H1 (cell line): ENCODE measurements at regions not wholly inside any gene's neighbourhood (a gene's known extent, or its start where the extent isn't known, plus 50 kb on each side); places are given as distances from the start of the nearest gene placed in this dataset.

Source experiments
- CTCF ChIA-PET: fragments of 300-600 bp; sonication (Branson Sonifier 250); formaldehyde crosslinking; loops from one replicate; lab custom pipeline; 2021; ENCODE audit not compliant: partially characterized antibody; lab: Charles Lee
- POLR2A ChIA-PET: fragments of 300-600 bp; sonication (Branson Sonifier 250); formaldehyde crosslinking; loops from one replicate; lab custom pipeline; 2021; ENCODE audit warnings: inconsistent platforms; ENCODE audit not compliant: partially characterized antibody; lab: Charles Lee
- DNase-seq, 2 experiments: peaks; one replicate each; pipeline versions ENCODE4 v3.0.0 to v3.0.0-alpha.2; 2010 to 2022; ENCODE audit warnings: low spot score in 2 of 2, low read depth in 1 of 2, mixed read lengths in 1 of 2
- FAIRE-seq: peaks from 2 replicates; lab custom pipeline; 2011; peaks lifted over from hg19 to GRCh38; lab: Jason Lieb, UNC
- H2AFZ ChIP-seq: 2 replicates; pipeline ENCODE4 v1.8.1; 2012; ENCODE audit warnings: low read length, inconsistent platforms
- H2AK5ac ChIP-seq: 2 replicates; pipeline ENCODE4 v1.6.1; 2013; ENCODE audit warnings: low read depth, low read length
- H2BK120ac ChIP-seq: replicated peaks from 2 replicates; pipeline ENCODE3; 2013; ENCODE audit warnings: low read depth, low read length, inconsistent platforms
- H2BK12ac ChIP-seq: 2 replicates; pipeline ENCODE4 v1.6.1; 2013; ENCODE audit warnings: low read depth, low read length
- H2BK15ac ChIP-seq: 2 replicates; pipeline ENCODE4 v1.6.1; 2013; ENCODE audit warnings: low read length
- H2BK20ac ChIP-seq: 2 replicates; pipeline ENCODE4 v1.6.1; 2013; ENCODE audit warnings: low read length
- H2BK5ac ChIP-seq: 2 replicates; pipeline ENCODE4 v1.6.1; 2013; ENCODE audit warnings: low read depth, low read length
- H3K14ac ChIP-seq: 2 replicates; pipeline ENCODE4 v1.6.1; 2013; ENCODE audit warnings: inconsistent platforms; ENCODE audit not compliant: insufficient read length
- H3K18ac ChIP-seq: 2 replicates; pipeline ENCODE4 v1.6.1; 2013; ENCODE audit warnings: low read length; ENCODE audit errors: extremely low read depth
- H3K23ac ChIP-seq: 2 replicates; pipeline ENCODE4 v1.6.1; 2013; ENCODE audit warnings: inconsistent platforms; ENCODE audit not compliant: insufficient read length
- H3K23me2 ChIP-seq: 2 replicates; pipeline ENCODE4 v1.6.1; 2013; ENCODE audit warnings: low read depth, low read length
- H3K27ac ChIP-seq: 2 replicates; pipeline ENCODE4 v1.6.1; 2011; ENCODE audit warnings: low read depth, low read length, inconsistent platforms
- H3K27me3 ChIP-seq, 4 experiments: replicated peaks in 1 of 4; 1 replicate in 1 of 4; 2 replicates in 3 of 4; pipeline versions ENCODE4 v1.6.1 to v1.8.1; 2011 to 2013; ENCODE audit warnings: low read length in 3 of 4, mild to moderate bottlenecking in 3 of 4, inconsistent platforms in 2 of 4, mixed read lengths in 2 of 4, moderate library complexity in 1 of 4; ENCODE audit not compliant: control insufficient read depth in 3 of 4, insufficient read depth in 3 of 4; ENCODE audit errors: extremely low read depth in 1 of 4
- H3K36me3 ChIP-seq, 4 experiments: 2 replicates each; pipeline versions ENCODE4 v1.6.1 to v1.8.1; 2011 to 2013; ENCODE audit warnings: mild to moderate bottlenecking in 4 of 4, low read length in 3 of 4, moderate library complexity in 2 of 4, control low read depth in 1 of 4, inconsistent platforms in 1 of 4; ENCODE audit not compliant: insufficient read depth in 4 of 4, control insufficient read depth in 2 of 4
- H3K4ac ChIP-seq: replicated peaks from 2 replicates; pipeline ENCODE3; 2013; ENCODE audit warnings: low read length, low read depth, mixed read lengths, inconsistent platforms; ENCODE audit not compliant: insufficient read length
- H3K4me1 ChIP-seq, 4 experiments: replicated peaks in 1 of 4; 1 replicate in 1 of 4; 2 replicates in 3 of 4; pipeline versions ENCODE4 v1.6.1 to v1.8.1; 2011 to 2013; ENCODE audit warnings: low read length in 3 of 4, inconsistent platforms in 2 of 4, mixed read lengths in 1 of 4; ENCODE audit not compliant: insufficient read depth in 4 of 4, control insufficient read depth in 3 of 4
- H3K4me2 ChIP-seq, 2 experiments: 2 replicates each; pipeline versions ENCODE4 v1.6.1 to v1.8.1; 2011 to 2013; ENCODE audit warnings: low read depth in 2 of 2, low read length in 2 of 2, control low read depth in 1 of 2, inconsistent platforms in 1 of 2, mild to moderate bottlenecking in 1 of 2; ENCODE audit not compliant: insufficient read depth in 1 of 2
- H3K4me3 ChIP-seq, 4 experiments: fragments of 200-600, 300-600 bp in 1 of 4; sonication (generic), shearing (Covaris generic), sonication (Bioruptor Twin) in 1 of 4; 2 replicates each; pipeline versions ENCODE4 v1.5.1 to v1.8.1; 2011 to 2016; ENCODE audit warnings: low read length in 4 of 4, low read depth in 3 of 4, control low read depth in 2 of 4, inconsistent platforms in 2 of 4, mild to moderate bottlenecking in 2 of 4, mixed read lengths in 1 of 4, moderate library complexity in 1 of 4; ENCODE audit not compliant: insufficient read depth in 2 of 4; ENCODE audit errors: extremely low read depth in 1 of 4
- H3K56ac ChIP-seq: replicated peaks from 2 replicates; pipeline ENCODE3; 2013; ENCODE audit warnings: low read depth, mild to moderate bottlenecking, mixed read lengths, low read length, inconsistent platforms; ENCODE audit not compliant: insufficient read length
- H3K79me1 ChIP-seq: 2 replicates; pipeline ENCODE4 v1.6.1; 2013; ENCODE audit warnings: low read depth, low read length, control low read depth
- H3K79me2 ChIP-seq, 2 experiments: 2 replicates each; pipeline versions ENCODE4 v1.6.1 to v1.8.1; 2012 to 2013; ENCODE audit warnings: low read length in 2 of 2, mild to moderate bottlenecking in 2 of 2, inconsistent platforms in 1 of 2; ENCODE audit not compliant: insufficient read depth in 2 of 2, control insufficient read depth in 1 of 2
- H3K9ac ChIP-seq, 4 experiments: replicated peaks in 1 of 4; 1 replicate in 1 of 4; 2 replicates in 3 of 4; pipeline versions ENCODE4 v1.6.1 to v1.8.1; 2011 to 2013; ENCODE audit warnings: low read depth in 3 of 4, low read length in 3 of 4, control low read depth in 2 of 4, mild to moderate bottlenecking in 2 of 4, moderate library complexity in 2 of 4, inconsistent platforms in 1 of 4; ENCODE audit errors: extremely low read depth in 1 of 4
- H3K9me3 ChIP-seq, 2 experiments: 2 replicates each; pipeline versions ENCODE4 v1.6.1 to v1.8.1; 2012 to 2013; ENCODE audit warnings: mild to moderate bottlenecking in 2 of 2, moderate library complexity in 2 of 2, control low read depth in 1 of 2, inconsistent platforms in 1 of 2, low read depth in 1 of 2, low read length in 1 of 2, mixed read lengths in 1 of 2; ENCODE audit not compliant: insufficient read depth in 2 of 2
- H4K20me1 ChIP-seq, 2 experiments: replicated peaks in 1 of 2; 2 replicates each; pipeline versions ENCODE3 to v1.8.1; 2011 to 2013; ENCODE audit warnings: inconsistent platforms in 2 of 2, low read length in 2 of 2, mild to moderate bottlenecking in 1 of 2; ENCODE audit not compliant: insufficient read depth in 2 of 2, control insufficient read depth in 1 of 2
- H4K5ac ChIP-seq: 2 replicates; pipeline ENCODE4 v1.6.1; 2013; ENCODE audit warnings: low read length, low read depth, mixed read lengths, inconsistent platforms; ENCODE audit not compliant: insufficient read length
- H4K8ac ChIP-seq: 2 replicates; pipeline ENCODE4 v1.8.0; 2013; ENCODE audit warnings: mild to moderate bottlenecking, moderate library complexity, low read length, inconsistent platforms; ENCODE audit not compliant: insufficient read depth; ENCODE audit errors: extremely low read depth
- H4K91ac ChIP-seq: replicated peaks from 2 replicates; pipeline ENCODE3; 2013; ENCODE audit warnings: low read length, mixed read lengths, inconsistent platforms; ENCODE audit not compliant: insufficient read length
- ASH2L ChIP-seq: fragments of 200-600, 300-600 bp; sonication (generic); IDR thresholded peaks from one replicate; pipeline ENCODE4 v1.7.1; 2017; ENCODE audit warnings: low read length
- CREB1 ChIP-seq: IDR thresholded peaks from 2 replicates; pipeline ENCODE4 v1.6.1; 2012; ENCODE audit warnings: inconsistent platforms
- EZH2 ChIP-seq: fragments of 200-600 bp; sonication (generic); IDR thresholded peaks from 2 replicates; pipeline ENCODE4 v1.7.1; 2012; ENCODE audit warnings: low read depth, mild to moderate bottlenecking, moderate library complexity, low read length, inconsistent platforms; ENCODE audit not compliant: severe bottlenecking
- KDM1A ChIP-seq: fragments of 200-600, 300-600 bp; sonication (generic); IDR thresholded peaks from 2 replicates; pipeline ENCODE4 v1.7.1; 2016; ENCODE audit warnings: mild to moderate bottlenecking, low read length, borderline replicate concordance
- NANOG ChIP-seq: IDR thresholded peaks from 2 replicates; pipeline ENCODE4 v1.6.1; 2011; ENCODE audit warnings: low read length, low read depth, mild to moderate bottlenecking, inconsistent platforms; ENCODE audit not compliant: insufficient read depth, poor library complexity, severe bottlenecking
- POLR2A ChIP-seq, 2 experiments: IDR thresholded peaks; 1 replicate in 1 of 2; 2 replicates in 1 of 2; pipeline ENCODE4 v1.6.1; 2011; ENCODE audit warnings: low read depth in 2 of 2, low read length in 2 of 2, mild to moderate bottlenecking in 2 of 2; ENCODE audit errors: control extremely low read depth in 1 of 2
- RBBP5 ChIP-seq: IDR thresholded peaks from 2 replicates; pipeline ENCODE4 v1.7.1; 2012; ENCODE audit warnings: low read depth, mild to moderate bottlenecking, inconsistent platforms, low read length, moderate library complexity, borderline replicate concordance
- RXRA ChIP-seq: IDR thresholded peaks from 2 replicates; pipeline ENCODE4 v1.6.1; 2011; ENCODE audit warnings: low read depth, mild to moderate bottlenecking, low read length, moderate library complexity; ENCODE audit not compliant: insufficient read depth
- SAP30 ChIP-seq: fragments of 300-600 bp; sonication (generic); IDR thresholded peaks from 2 replicates; pipeline ENCODE4 v1.7.1; 2012; ENCODE audit warnings: low read length, moderate library complexity, mild to moderate bottlenecking, inconsistent platforms; ENCODE audit not compliant: insufficient read depth, insufficient replicate concordance
- SIRT6 ChIP-seq: IDR thresholded peaks from one replicate; pipeline ENCODE4 v1.7.1; 2012; ENCODE audit warnings: low read length, inconsistent platforms
- SP2 ChIP-seq: IDR thresholded peaks from 2 replicates; pipeline ENCODE4 v1.6.1; 2012; ENCODE audit warnings: mild to moderate bottlenecking, low read length, inconsistent platforms
- TBP ChIP-seq: IDR thresholded peaks from 2 replicates; pipeline ENCODE4 v1.6.1; 2011; ENCODE audit warnings: low read depth, low read length, improper control_type of control experiment
- YY1 ChIP-seq: IDR thresholded peaks from 2 replicates; pipeline ENCODE4 v1.6.1; 2011; ENCODE audit warnings: low read depth, mild to moderate bottlenecking, low read length
- WGBS, 2 experiments: shearing (Covaris generic) in 1 of 2; methylation state at CpG; one replicate each; pipeline versions ENCODE4 v1.1.6 to v1.1.7; 2013 to 2015; ENCODE audit warnings: low lambda C conversion rate in 2 of 2, mixed read lengths in 2 of 2, inconsistent platforms in 1 of 2, low coverage in 1 of 2, missing lambda C conversion rate in 1 of 2; ENCODE audit not compliant: insufficient replicate concordance in 2 of 2, insufficient coverage in 1 of 2, insufficient read length in 1 of 2; ENCODE audit errors: extremely low coverage in 1 of 2, missing lambda C conversion rate in 1 of 2; 5-methylcytosine and 5-hydroxymethylcytosine counted together
- TF ChIP-seq, protein P1 (sequence below): IDR thresholded peaks from 2 replicates; pipeline ENCODE4 v1.6.1; 2012; ENCODE audit warnings: low read length, inconsistent platforms

DNA sequence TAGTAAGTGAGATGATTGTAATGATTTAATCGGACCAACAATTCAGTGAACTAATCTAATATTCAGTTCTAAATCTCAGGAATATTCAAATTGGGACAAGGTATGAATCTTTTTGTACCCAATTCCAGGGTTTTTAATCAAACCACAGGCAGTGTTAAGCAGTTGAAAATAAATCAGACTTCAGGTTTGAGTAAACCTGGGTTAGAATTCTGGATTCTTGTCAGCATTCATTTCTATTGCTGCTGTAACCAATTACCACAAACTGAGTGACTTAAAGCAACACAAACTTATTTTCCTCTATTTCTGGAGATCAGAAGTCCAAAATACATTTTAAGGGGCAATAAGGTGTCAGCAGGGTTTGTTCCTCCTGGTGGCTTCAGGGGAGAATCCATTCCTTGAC is 208.4 kb upstream of the ZPLD1 start:
- Histone ChIP-seq H2BK15ac (no peak overlapping the region), H3K79me1 (no peaks in the 10 kb centered on the region), H2AFZ (no peak overlapping the region), H3K4ac (no peak overlapping the region), H2AK5ac (no peak overlapping the region), H2BK20ac (no peak overlapping the region), H4K5ac (no peak overlapping the region), H4K8ac (no peak overlapping the region), H3K4me2 (no peak overlapping the region), H3K18ac (no peak overlapping the region), H2BK5ac (no peak overlapping the region), H3K4me1 (peaks cover 0 to 4% (median 0%) of the 10 kb centered on the region in 4 experiments; a peak in 1 of 7 replicates), H3K79me2 (no peaks in the 10 kb centered on the region), H3K27me3 (no peaks in the 10 kb centered on the region), H3K56ac (no peak overlapping the region), H4K20me1 (no peaks in the 10 kb centered on the region), H3K23ac (no peak overlapping the region), H3K23me2 (no peaks in the 10 kb centered on the region), H3K4me3 (no peak overlapping the region), H4K91ac (no peak overlapping the region), H3K14ac (no peak overlapping the region), H3K9ac (no peak overlapping the region), H3K9me3 (no peaks in the 10 kb centered on the region), H2BK12ac (no peak overlapping the region), H2BK120ac (no peak overlapping the region), H3K36me3 (no peaks in the 10 kb centered on the region), H3K27ac (no peak overlapping the region)
- 89% methylated on average over 1 of the region's 1 CpG; no CpG with 5 or more reads in 1 of the 2 experiments for WGBS, 2 experiments
- DNase-seq (no peak), FAIRE-seq (no peak)
- ChIA-PET POLR2A (no interaction called here), CTCF (interaction anchor here (1.5 to 10.4 kb wide), 9 partner anchors 302 to 424 kb away, joined by 3 to 174 read pairs (median 12); no protein-coding TSS in a partner anchor)
- TF ChIP-seq KDM1A (no peak), SP2 (no peak), ASH2L (no peak), RXRA (no peak), SIRT6 (no peak), POLR2A (IDR thresholded peaks at IDR 0.05; ENCODE audit: control extremely low read depth in 1 of 2, low read depth in 2 of 2, low read length in 2 of 2) (no peak), TBP (no peak), YY1 (no peak), CREB1 (no peak), NANOG (no peak), EZH2 (no peak), SAP30 (no peak), RBBP5 (no peak)
- TF ChIP-seq, protein P1, sequence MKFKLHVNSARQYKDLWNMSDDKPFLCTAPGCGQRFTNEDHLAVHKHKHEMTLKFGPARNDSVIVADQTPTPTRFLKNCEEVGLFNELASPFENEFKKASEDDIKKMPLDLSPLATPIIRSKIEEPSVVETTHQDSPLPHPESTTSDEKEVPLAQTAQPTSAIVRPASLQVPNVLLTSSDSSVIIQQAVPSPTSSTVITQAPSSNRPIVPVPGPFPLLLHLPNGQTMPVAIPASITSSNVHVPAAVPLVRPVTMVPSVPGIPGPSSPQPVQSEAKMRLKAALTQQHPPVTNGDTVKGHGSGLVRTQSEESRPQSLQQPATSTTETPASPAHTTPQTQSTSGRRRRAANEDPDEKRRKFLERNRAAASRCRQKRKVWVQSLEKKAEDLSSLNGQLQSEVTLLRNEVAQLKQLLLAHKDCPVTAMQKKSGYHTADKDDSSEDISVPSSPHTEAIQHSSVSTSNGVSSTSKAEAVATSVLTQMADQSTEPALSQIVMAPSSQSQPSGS = no peak
